ENCODE measurements at regions not wholly inside any gene's neighbourhood (a gene's known extent, or its start where the extent isn't known, plus 50 kb on each side); places are given as distances from the start of the nearest gene placed in this dataset.

DNA sequence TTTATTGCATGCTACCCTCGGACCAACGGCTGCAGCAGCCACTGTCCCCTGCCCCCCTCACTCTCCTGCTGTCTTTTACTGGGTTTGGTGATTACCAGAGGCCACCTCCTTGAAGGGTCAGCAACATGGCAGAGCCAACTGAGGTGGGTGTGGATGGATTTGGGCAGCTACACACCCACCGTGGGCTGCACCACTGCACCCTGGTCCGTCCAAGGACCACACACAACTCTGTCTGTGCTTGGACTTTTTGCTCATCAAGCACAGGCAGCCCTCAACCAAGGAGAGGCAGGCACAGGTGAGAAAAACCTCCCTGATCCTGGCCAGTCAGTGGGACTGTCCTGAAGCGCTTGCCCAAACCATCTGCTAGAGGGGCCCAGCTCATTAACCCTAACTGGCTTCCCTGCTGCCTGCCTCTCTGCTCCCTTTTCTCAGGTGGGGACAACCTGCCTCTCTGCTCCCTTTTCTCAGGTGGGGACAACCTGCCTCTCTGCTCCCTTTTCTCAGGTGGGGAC is 239.5 kb upstream of the PITRM1 start:
- Histone ChIP-seq H3K36me3 (ENCODE audit: control insufficient read depth, insufficient read depth, low read length) (no peaks in the 10 kb centered on the region), H3K4me3 (ENCODE audit: low read length) (no peak overlapping the region), H3K4me1 (ENCODE audit: control insufficient read depth, insufficient read depth, low read length) (no peaks in the 10 kb centered on the region), H3K9me3 (replicated peaks; ENCODE audit: control insufficient read depth, low read depth, low read length) (no peaks in the 10 kb centered on the region), H3K27me3 (ENCODE audit: control insufficient read depth, insufficient read depth, low read length) (no peaks in the 10 kb centered on the region), H3K27ac (ENCODE audit: low read length) (no peak overlapping the region)
- DNase-seq, result no peak
- WGBS (ENCODE audit: insufficient coverage), result 77% methylated on average over 3 of the region's 5 CpGs

DNA sequence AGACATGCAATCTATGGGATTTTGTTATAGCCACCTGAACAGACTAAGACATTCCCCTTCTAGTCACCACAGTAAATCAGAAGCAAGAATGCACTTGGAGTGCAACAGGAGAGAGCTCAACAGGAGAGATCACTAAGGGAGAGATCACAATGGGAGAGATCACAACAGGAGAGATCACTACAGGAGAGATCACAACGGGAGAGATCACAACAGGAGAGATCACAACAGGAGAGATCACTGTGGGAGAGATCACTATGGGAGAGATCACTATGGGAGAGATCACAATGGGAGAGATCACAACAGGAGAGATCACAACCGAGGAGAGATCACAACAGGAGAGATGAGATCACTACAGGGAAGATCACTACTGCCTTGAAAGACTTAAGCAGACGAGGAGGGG is 238.5 kb upstream of the PITRM1 start:
- peaks cover 5% of the 10 kb centered on the region for H3K4me1 ChIP-seq (ENCODE audit: control insufficient read depth, insufficient read depth, low read length)
- H3K36me3 ChIP-seq (ENCODE audit: control insufficient read depth, insufficient read depth, low read length), result no peaks in the 10 kb centered on the region
- WGBS (ENCODE audit: insufficient coverage), result 69% methylated on average over 2 of the region's 3 CpGs
- no peaks in the 10 kb centered on the region for H3K27me3 ChIP-seq (ENCODE audit: control insufficient read depth, insufficient read depth, low read length)
- H3K4me3 ChIP-seq (ENCODE audit: low read length), result no peak overlapping the region
- no peaks in the 10 kb centered on the region for H3K9me3 ChIP-seq (replicated peaks; ENCODE audit: control insufficient read depth, low read depth, low read length)
- no peak for DNase-seq
- H3K27ac ChIP-seq (ENCODE audit: low read length), result no peak overlapping the region

DNA sequence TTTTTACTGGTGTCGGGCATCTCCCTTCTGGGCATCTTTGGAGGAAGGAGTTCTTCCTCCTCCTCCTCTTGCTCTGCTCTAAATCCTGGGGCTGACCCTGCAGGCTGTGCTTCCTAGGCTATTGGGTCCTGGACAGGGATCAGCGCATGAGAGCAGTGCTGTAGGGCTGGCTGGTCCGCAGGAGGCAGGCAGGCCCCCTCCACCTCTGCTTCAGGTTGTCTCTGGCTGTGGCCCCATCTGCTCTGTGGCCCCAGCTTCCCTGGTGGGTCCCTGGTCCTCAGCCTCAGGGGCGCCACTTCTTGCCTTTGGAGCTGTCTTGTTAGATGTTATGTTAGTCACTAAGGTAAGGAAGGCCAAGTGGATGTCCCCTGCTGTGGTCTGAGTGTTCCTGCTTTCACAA is 237.3 kb upstream of the PITRM1 start:
- Histone ChIP-seq H3K9me3 (replicated peaks; ENCODE audit: control insufficient read depth, low read depth, low read length) (no peaks in the 10 kb centered on the region), H3K27me3 (ENCODE audit: control insufficient read depth, insufficient read depth, low read length) (no peaks in the 10 kb centered on the region), H3K27ac (ENCODE audit: low read length) (no peak overlapping the region), H3K36me3 (ENCODE audit: control insufficient read depth, insufficient read depth, low read length) (no peaks in the 10 kb centered on the region), H3K4me1 (ENCODE audit: control insufficient read depth, insufficient read depth, low read length) (peaks cover 6% of the 10 kb centered on the region), H3K4me3 (ENCODE audit: low read length) (no peak overlapping the region)
- DNase-seq, result no peak
- 100% methylated on average over 2 of the region's 4 CpGs for WGBS (ENCODE audit: insufficient coverage)

DNA sequence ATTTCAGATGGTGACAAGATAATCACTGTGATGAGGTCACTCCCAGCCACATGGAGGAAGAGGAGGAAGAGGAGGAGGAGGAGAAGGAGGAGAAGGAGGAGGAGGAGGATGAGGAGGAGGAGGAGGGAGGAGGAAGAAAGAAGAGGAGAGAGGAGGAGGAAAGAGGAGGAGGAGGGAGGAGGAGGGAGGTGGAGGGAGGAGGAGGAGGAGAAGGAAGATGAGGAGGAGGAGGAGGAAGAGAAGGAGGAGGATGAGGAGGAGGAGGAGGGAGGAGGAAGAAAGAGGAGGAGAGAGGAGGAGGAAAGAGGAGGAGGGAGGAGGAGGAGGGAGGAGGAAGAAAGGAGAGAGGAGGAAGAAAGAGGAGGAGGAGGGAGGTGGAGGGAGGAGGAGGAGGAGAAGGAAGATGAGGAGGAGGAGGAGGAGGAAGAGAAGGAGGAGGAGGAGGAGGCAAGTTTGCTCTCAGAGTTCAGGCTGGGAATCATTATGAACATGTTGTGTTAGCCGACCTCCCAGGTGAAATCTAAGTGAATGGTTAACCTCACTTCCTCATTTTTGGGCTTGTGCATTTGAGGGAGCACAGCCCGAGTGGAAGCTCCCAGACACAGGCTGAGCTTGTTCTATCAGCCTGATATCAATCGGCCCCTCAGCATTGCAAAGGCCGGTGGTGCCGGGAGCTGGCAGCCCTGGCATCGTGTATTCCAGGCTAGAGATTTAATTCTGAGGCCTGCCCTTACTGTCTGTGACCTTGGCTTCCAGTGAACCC is 236.2 kb upstream of the PITRM1 start:
- Histone ChIP-seq H3K4me1 (ENCODE audit: control insufficient read depth, insufficient read depth, low read length) (peaks cover 6% of the 10 kb centered on the region), H3K9me3 (replicated peaks; ENCODE audit: control insufficient read depth, low read depth, low read length) (no peaks in the 10 kb centered on the region), H3K4me3 (ENCODE audit: low read length) (no peak overlapping the region), H3K36me3 (ENCODE audit: control insufficient read depth, insufficient read depth, low read length) (no peaks in the 10 kb centered on the region), H3K27ac (ENCODE audit: low read length) (no peak overlapping the region), H3K27me3 (ENCODE audit: control insufficient read depth, insufficient read depth, low read length) (no peaks in the 10 kb centered on the region)
- 39% methylated on average over 2 of the region's 6 CpGs for WGBS (ENCODE audit: insufficient coverage)
- DNase-seq, result no peak

DNA sequence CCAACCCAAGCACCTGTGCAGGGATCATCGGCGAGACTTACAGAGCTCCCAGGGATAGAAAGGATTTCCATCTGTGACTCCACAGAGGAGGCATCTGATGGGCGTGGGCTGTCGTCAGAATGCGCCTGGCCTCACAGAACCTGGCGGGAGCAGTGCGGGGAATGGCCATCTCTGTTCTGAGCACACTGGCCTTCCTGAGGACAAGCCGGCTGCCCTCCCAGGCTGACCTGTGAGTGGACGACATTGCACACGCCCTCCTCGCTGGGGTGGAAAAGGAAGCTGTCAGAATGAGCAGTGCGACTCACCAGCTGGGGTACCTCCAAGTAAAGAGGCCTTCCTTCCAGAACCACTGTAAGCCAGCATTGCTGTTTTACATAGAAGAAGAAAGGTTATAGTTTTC is 234.6 kb upstream of the PITRM1 start:
- Histone ChIP-seq H3K9me3 (replicated peaks; ENCODE audit: control insufficient read depth, low read depth, low read length) (no peaks in the 10 kb centered on the region), H3K27me3 (ENCODE audit: control insufficient read depth, insufficient read depth, low read length) (no peaks in the 10 kb centered on the region), H3K36me3 (ENCODE audit: control insufficient read depth, insufficient read depth, low read length) (no peaks in the 10 kb centered on the region), H3K4me3 (ENCODE audit: low read length) (no peak overlapping the region), H3K27ac (ENCODE audit: low read length) (no peak overlapping the region), H3K4me1 (ENCODE audit: control insufficient read depth, insufficient read depth, low read length) (peaks cover 6% of the 10 kb centered on the region)
- WGBS (ENCODE audit: insufficient coverage), result 91% methylated on average over 7 of the region's 12 CpGs
- no peak for DNase-seq

DNA sequence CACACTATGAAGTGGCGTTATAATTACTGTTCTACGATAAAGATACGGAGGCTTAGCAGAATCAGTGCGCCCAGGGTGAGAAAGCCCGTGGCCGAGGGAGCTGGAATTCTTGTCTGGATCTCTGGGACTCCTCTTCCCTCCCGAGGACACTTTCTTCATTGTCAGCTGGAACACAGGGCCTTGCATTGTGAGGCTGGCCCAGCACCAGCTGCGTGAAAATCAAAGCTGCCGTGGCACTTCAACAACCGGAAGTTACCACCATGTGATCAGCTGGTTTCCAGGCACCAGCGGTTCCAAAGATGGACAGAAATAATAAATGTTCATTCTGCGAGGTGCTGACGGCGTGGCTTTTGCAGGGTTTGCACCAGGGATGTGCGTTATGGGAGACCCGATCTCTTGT is 234.0 kb upstream of the PITRM1 start:
- H3K4me3 ChIP-seq (ENCODE audit: low read length), result no peak overlapping the region
- no peaks in the 10 kb centered on the region for H3K27me3 ChIP-seq (ENCODE audit: control insufficient read depth, insufficient read depth, low read length)
- 76% methylated on average over 16 of the region's 16 CpGs for WGBS (ENCODE audit: insufficient coverage)
- no peak for DNase-seq
- no peaks in the 10 kb centered on the region for H3K36me3 ChIP-seq (ENCODE audit: control insufficient read depth, insufficient read depth, low read length)
- H3K9me3 ChIP-seq (replicated peaks; ENCODE audit: control insufficient read depth, low read depth, low read length), result no peaks in the 10 kb centered on the region
- peaks cover 6% of the 10 kb centered on the region for H3K4me1 ChIP-seq (ENCODE audit: control insufficient read depth, insufficient read depth, low read length)
- H3K27ac ChIP-seq (ENCODE audit: low read length), result no peak overlapping the region

DNA sequence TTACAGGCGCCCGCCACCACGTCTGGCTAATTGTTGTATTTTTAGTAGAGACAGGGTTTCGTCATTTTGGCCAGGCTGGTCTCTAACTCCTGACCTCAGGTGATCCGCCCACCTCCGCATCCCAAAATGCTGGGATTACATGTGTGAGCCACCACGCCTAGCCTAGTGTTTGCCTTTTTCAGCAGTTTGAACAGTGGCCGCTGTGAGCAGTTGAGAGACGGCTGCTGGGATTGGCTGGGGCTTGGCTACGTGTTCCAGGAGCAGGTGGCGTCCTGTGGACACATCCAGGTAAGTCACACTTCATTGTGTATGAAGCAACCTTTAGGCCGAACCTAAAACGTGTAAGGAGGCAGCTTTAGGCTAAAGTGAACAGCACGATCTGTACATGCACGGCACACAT is 231.8 kb upstream of the PITRM1 start:
- H3K36me3 ChIP-seq (ENCODE audit: control insufficient read depth, insufficient read depth, low read length), result no peaks in the 10 kb centered on the region
- WGBS (ENCODE audit: insufficient coverage), result 94% methylated on average over 14 of the region's 15 CpGs
- H3K27ac ChIP-seq (ENCODE audit: low read length), result no peak overlapping the region
- H3K27me3 ChIP-seq (ENCODE audit: control insufficient read depth, insufficient read depth, low read length), result no peaks in the 10 kb centered on the region
- peaks cover 13% of the 10 kb centered on the region for H3K4me1 ChIP-seq (ENCODE audit: control insufficient read depth, insufficient read depth, low read length)
- H3K4me3 ChIP-seq (ENCODE audit: low read length), result no peak overlapping the region
- no peak for DNase-seq
- no peaks in the 10 kb centered on the region for H3K9me3 ChIP-seq (replicated peaks; ENCODE audit: control insufficient read depth, low read depth, low read length)

DNA sequence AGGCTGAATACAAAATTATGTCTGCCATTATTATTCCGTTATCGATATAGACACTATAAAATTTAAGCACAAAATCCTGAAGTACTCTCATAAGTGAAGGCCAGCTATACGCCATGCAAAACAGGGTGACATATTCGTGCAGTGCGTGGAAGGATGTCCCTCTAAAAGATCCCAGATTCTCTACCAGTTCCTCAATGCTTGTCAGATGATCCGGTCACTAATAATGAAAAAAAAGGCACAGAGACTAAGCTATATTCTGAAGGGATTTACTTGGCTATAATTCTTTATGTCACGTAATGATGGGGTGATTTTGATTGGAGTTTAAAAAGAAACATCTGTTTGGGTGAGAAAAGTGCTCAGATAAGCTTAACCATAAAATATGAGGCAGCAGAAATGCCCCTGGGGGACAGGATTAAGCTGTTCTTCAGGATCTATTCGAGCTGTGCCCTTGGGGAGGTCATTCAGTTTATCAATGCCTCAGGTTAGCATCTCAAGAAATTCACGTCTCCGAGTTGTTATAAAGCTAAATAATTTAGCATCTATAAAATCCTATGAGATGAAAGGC is 229.7 kb upstream of the PITRM1 start:
- H3K27me3 ChIP-seq (ENCODE audit: control insufficient read depth, insufficient read depth, low read length), result no peaks in the 10 kb centered on the region
- no peak overlapping the region for H3K4me3 ChIP-seq (ENCODE audit: low read length)
- H3K4me1 ChIP-seq (ENCODE audit: control insufficient read depth, insufficient read depth, low read length), result peaks cover 20% of the 10 kb centered on the region
- H3K36me3 ChIP-seq (ENCODE audit: control insufficient read depth, insufficient read depth, low read length), result no peaks in the 10 kb centered on the region
- DNase-seq, result no peak
- WGBS (ENCODE audit: insufficient coverage), result no CpG with 5 or more reads among the region's 10 CpGs
- H3K9me3 ChIP-seq (replicated peaks; ENCODE audit: control insufficient read depth, low read depth, low read length), result no peaks in the 10 kb centered on the region
- no peak overlapping the region for H3K27ac ChIP-seq (ENCODE audit: low read length)

DNA sequence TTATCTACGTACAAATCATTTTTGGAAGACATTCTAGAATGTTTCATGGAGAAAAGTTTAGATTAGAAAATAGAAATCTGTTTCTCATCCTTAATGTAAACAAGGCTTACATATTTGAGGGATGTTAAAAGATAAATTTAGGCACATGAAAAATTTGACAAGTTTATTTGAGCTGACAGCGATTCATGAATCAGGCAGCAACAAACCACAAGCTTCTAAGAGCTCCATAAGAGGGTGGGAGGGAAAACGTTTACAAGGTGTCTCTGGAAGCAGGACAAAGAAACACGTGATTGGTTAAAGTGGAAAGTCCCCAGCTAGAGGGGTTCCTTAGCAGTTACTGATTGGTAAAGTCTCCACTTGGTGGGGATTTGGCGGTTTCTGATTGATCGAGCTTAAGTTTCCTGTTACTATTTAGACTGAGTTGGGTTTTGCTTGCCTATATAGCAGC is 228.9 kb upstream of the PITRM1 start:
- WGBS (ENCODE audit: insufficient coverage), result 74% methylated on average over 5 of the region's 6 CpGs
- Histone ChIP-seq H3K27ac (ENCODE audit: low read length) (no peak overlapping the region), H3K9me3 (replicated peaks; ENCODE audit: control insufficient read depth, low read depth, low read length) (no peaks in the 10 kb centered on the region), H3K36me3 (ENCODE audit: control insufficient read depth, insufficient read depth, low read length) (no peaks in the 10 kb centered on the region), H3K4me3 (ENCODE audit: low read length) (no peak overlapping the region), H3K4me1 (ENCODE audit: control insufficient read depth, insufficient read depth, low read length) (peaks cover 23% of the 10 kb centered on the region), H3K27me3 (ENCODE audit: control insufficient read depth, insufficient read depth, low read length) (no peaks in the 10 kb centered on the region)
- DNase-seq, result no peak

DNA sequence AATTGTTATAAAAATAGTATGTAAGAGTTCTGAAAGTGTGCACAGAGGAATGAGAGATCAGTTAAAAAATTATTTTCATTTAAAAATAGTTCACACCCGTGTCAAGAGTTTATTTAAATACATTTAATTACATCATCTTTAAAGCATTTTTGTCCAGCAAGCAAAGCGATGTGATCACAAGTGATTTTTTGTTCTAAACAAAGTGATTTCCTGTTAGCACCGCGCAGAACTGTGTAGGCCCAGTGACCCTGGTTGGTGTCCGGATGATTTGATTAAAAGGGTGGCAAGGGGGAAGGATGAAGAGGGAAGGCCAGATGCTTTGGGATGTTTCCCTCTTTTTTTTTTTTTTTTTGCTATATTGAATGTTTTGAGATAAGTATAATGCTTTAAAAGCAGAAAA is 227.8 kb upstream of the PITRM1 start:
- Histone ChIP-seq H3K9me3 (replicated peaks; ENCODE audit: control insufficient read depth, low read depth, low read length) (no peaks in the 10 kb centered on the region), H3K27me3 (ENCODE audit: control insufficient read depth, insufficient read depth, low read length) (no peaks in the 10 kb centered on the region), H3K27ac (ENCODE audit: low read length) (peak overlapping the region; percentile 82), H3K4me1 (ENCODE audit: control insufficient read depth, insufficient read depth, low read length) (peaks cover 27% of the 10 kb centered on the region), H3K4me3 (ENCODE audit: low read length) (no peak overlapping the region), H3K36me3 (ENCODE audit: control insufficient read depth, insufficient read depth, low read length) (no peaks in the 10 kb centered on the region)
- DNase-seq, result peak; percentile 54
- WGBS (ENCODE audit: insufficient coverage), result 81% methylated on average over 4 of the region's 5 CpGs
